CD1c-positive myeloid dendritic cell (primary cell): ENCODE measurements at regions not wholly inside any gene's neighbourhood (a gene's known extent, or its start where the extent isn't known, plus 50 kb on each side); places are given as distances from the start of the nearest gene placed in this dataset.
"Not testable (repeated sequence)": the region's sequence is repeated elsewhere in the genome, so short reads cannot be mapped to it uniquely, and the experiment has no call there.

ENCODE experiments used
- DNase-seq: peaks from one replicate; pipeline ENCODE4 v3.0.0-alpha.2; 2016; ENCODE audit errors: extremely low spot score

GRCh38 chr20:6662309-6662708 lies 105.2 kb upstream of the BMP2 start:
- no peak for DNase-seq

- DNase-seq: no peak
These were observed 107.0 kb upstream of the BMP2 start for GRCh38 chr20:6660441-6660840.

GRCh38 chr20:6658909-6659308 lies 108.6 kb upstream of the BMP2 start:
- not testable (repeated sequence) for DNase-seq

- DNase-seq: no peak
These were observed 109.6 kb upstream of the BMP2 start for GRCh38 chr20:6657904-6658303.

- DNase-seq: no peak
These were observed 110.4 kb upstream of the BMP2 start for GRCh38 chr20:6657111-6657510.

GRCh38 chr20:6654513-6655252 lies 112.8 kb upstream of the BMP2 start:
- DNase-seq: no peak

GRCh38 chr20:6651561-6651960 lies 115.9 kb upstream of the BMP2 start:
- no peak for DNase-seq

- DNase-seq: no peak
These were observed 116.5 kb upstream of the BMP2 start for GRCh38 chr20:6651016-6651415.

GRCh38 chr20:6646021-6646636 lies 121.4 kb upstream of the BMP2 start:
- no peak for DNase-seq

- DNase-seq: no peak
These were observed 122.5 kb upstream of the BMP2 start for GRCh38 chr20:6644813-6645628.

GRCh38 chr20:6641012-6641411 lies 126.5 kb upstream of the BMP2 start:
- no peak for DNase-seq

GRCh38 chr20:6637160-6637579 lies 130.3 kb upstream of the BMP2 start:
- DNase-seq: no peak

GRCh38 chr20:6636209-6637159 lies 131.0 kb upstream of the BMP2 start:
- peak; percentile 26 for DNase-seq

GRCh38 chr20:6635034-6635736 lies 132.3 kb upstream of the BMP2 start:
- no peak for DNase-seq

- DNase-seq: no peak
These were observed 135.3 kb upstream of the BMP2 start for GRCh38 chr20:6632187-6632586.

GRCh38 chr20:6630514-6630913 lies 137.0 kb upstream of the BMP2 start:
- DNase-seq: no peak

GRCh38 chr20:6629564-6629963 lies 137.9 kb upstream of the BMP2 start:
- DNase-seq: no peak

- no peak for DNase-seq
These were observed 140.7 kb upstream of the BMP2 start for GRCh38 chr20:6626805-6627204.

- DNase-seq: no peak
These were observed 143.5 kb upstream of the BMP2 start for GRCh38 chr20:6623989-6624388.

- no peak for DNase-seq
These were observed 145.4 kb upstream of the BMP2 start for GRCh38 chr20:6622041-6622440.

GRCh38 chr20:6618051-6618450 lies 149.4 kb upstream of the BMP2 start:
- DNase-seq: no peak
